HG02642 (cell line): ENCODE measurements at regions not wholly inside any gene's neighbourhood (a gene's known extent, or its start where the extent isn't known, plus 50 kb on each side); places are given as distances from the start of the nearest gene placed in this dataset.

ENCODE experiments used
- ATAC-seq: cut with Tn5 transposase; IDR thresholded peaks from one replicate; pipeline ENCODE4 v1.9.1; 2021; ENCODE audit warnings: mild to moderate bottlenecking; ENCODE audit not compliant: unreplicated experiment, poor library complexity

GRCh38 chr18:54766634-54767033, 61.6 kb upstream of the RAB27B start:
- ATAC-seq = no peak

- ATAC-seq = no peak
These were observed 61.2 kb upstream of the RAB27B start for GRCh38 chr18:54767098-54767497.

- no peak for ATAC-seq
These were observed 58.5 kb upstream of the RAB27B start for GRCh38 chr18:54769526-54770464.

GRCh38 chr18:54772056-54772455, 56.2 kb upstream of the RAB27B start:
- no peak for ATAC-seq

- no peak for ATAC-seq
These were observed 53.9 kb upstream of the RAB27B start for GRCh38 chr18:54774423-54774822.

GRCh38 chr18:54774981-54775665, 53.2 kb upstream of the RAB27B start:
- ATAC-seq = no peak

- ATAC-seq = no peak
These were observed 52.6 kb upstream of the RAB27B start for GRCh38 chr18:54775686-54776085.

- ATAC-seq = peak; percentile 83
These were observed 51.8 kb upstream of the RAB27B start for GRCh38 chr18:54776282-54776977.

GRCh38 chr18:54777118-54777791, 51.0 kb upstream of the RAB27B start:
- ATAC-seq = no peak

GRCh38 chr18:54777989-54778388, 50.3 kb upstream of the RAB27B start:
- ATAC-seq = no peak
